ENCODE measurements at regions not wholly inside any gene's neighbourhood (a gene's known extent, or its start where the extent isn't known, plus 50 kb on each side); places are given as distances from the start of the nearest gene placed in this dataset.
A peak's percentile ranks its signal among the peaks of the same experiment; 100 is the strongest.

- Histone ChIP-seq H3K9ac (ENCODE audit: extremely low read depth, low read length, poor library complexity, severe bottlenecking) (no peak overlapping the region), H3K4me1 (ENCODE audit: control insufficient read depth, insufficient read depth, low read length) (no peaks in the 10 kb centered on the region), H3K36me3 (ENCODE audit: control insufficient read depth, insufficient read depth, low read length) (peaks cover 10% of the 10 kb centered on the region), H3K27ac (ENCODE audit: low read depth, low read length) (no peak overlapping the region), H3K9me3 (ENCODE audit: control insufficient read depth, low read length) (peaks cover 6% of the 10 kb centered on the region), H3K27me3 (ENCODE audit: control insufficient read depth, insufficient read depth, low read length, poor library complexity, severe bottlenecking) (no peaks in the 10 kb centered on the region), H3K4me3 (ENCODE audit: low read length) (no peak overlapping the region)
- DNase-seq: no peak
- Mint-ChIP-seq H3K36me3 (ENCODE audit: low read depth) (peaks cover 31% of the 10 kb centered on the region), H3K4me1 (peaks cover 3% of the 10 kb centered on the region), H3K4me3 (no peak overlapping the region), H3K27ac (no peak overlapping the region), H3K27me3 (ENCODE audit: insufficient read depth) (no peaks in the 10 kb centered on the region), H3K9me3 (peaks cover 5% of the 10 kb centered on the region)
- 95 to 100% methylated on average over 1 to 6 of the region's 8 CpGs for WGBS, 2 experiments (ENCODE audit: insufficient coverage in 1 of 2, insufficient read length in 1 of 2)
- TF ChIP-seq CTCF (conservative IDR thresholded peaks at IDR 0.05): no peak
Observed at GRCh38 chr16:27670071-27670810, 120.3 kb downstream of the KATNIP start.

GRCh38 chr16:27671410-27671809 is 121.5 kb downstream of the KATNIP start:
- Mint-ChIP-seq H3K27ac (no peak overlapping the region), H3K4me3 (no peak overlapping the region), H3K4me1 (peaks cover 3% of the 10 kb centered on the region), H3K27me3 (ENCODE audit: insufficient read depth) (no peaks in the 10 kb centered on the region), H3K9me3 (peaks cover 5% of the 10 kb centered on the region), H3K36me3 (ENCODE audit: low read depth) (peaks cover 25% of the 10 kb centered on the region)
- H3K36me3 ChIP-seq (ENCODE audit: control insufficient read depth, insufficient read depth, low read length): peaks cover 10% of the 10 kb centered on the region
- H3K9ac ChIP-seq (ENCODE audit: extremely low read depth, low read length, poor library complexity, severe bottlenecking): no peak overlapping the region
- peak; percentile 59 for TF ChIP-seq CTCF (conservative IDR thresholded peaks at IDR 0.05)
- H3K27me3 ChIP-seq (ENCODE audit: control insufficient read depth, insufficient read depth, low read length, poor library complexity, severe bottlenecking): no peaks in the 10 kb centered on the region
- peaks cover 6% of the 10 kb centered on the region for H3K9me3 ChIP-seq (ENCODE audit: control insufficient read depth, low read length)
- WGBS, 2 experiments (ENCODE audit: insufficient coverage in 1 of 2, insufficient read length in 1 of 2): 88 to 95% methylated on average over 6 to 8 of the region's 8 CpGs
- H3K4me1 ChIP-seq (ENCODE audit: control insufficient read depth, insufficient read depth, low read length): no peaks in the 10 kb centered on the region
- DNase-seq: peak; percentile 62
- H3K4me3 ChIP-seq (ENCODE audit: low read length): no peak overlapping the region
- H3K27ac ChIP-seq (ENCODE audit: low read depth, low read length): no peak overlapping the region

GRCh38 chr16:27676839-27677238 is 126.9 kb downstream of the KATNIP start:
- no peak overlapping the region for H3K27ac Mint-ChIP-seq
- H3K27ac ChIP-seq (ENCODE audit: low read depth, low read length): no peak overlapping the region
- peaks cover 51% of the 10 kb centered on the region for H3K36me3 Mint-ChIP-seq (ENCODE audit: low read depth)

More at GRCh38 chr16:27676839-27677238, 126.9 kb downstream of the KATNIP start:
- H3K27me3 ChIP-seq (ENCODE audit: control insufficient read depth, insufficient read depth, low read length, poor library complexity, severe bottlenecking): no peaks in the 10 kb centered on the region
- no peak overlapping the region for H3K4me3 ChIP-seq (ENCODE audit: low read length)
- Mint-ChIP-seq H3K4me3 (no peak overlapping the region), H3K27me3 (ENCODE audit: insufficient read depth) (no peaks in the 10 kb centered on the region), H3K9me3 (peaks cover 4% of the 10 kb centered on the region), H3K4me1 (peaks cover 4% of the 10 kb centered on the region)
- TF ChIP-seq CTCF (conservative IDR thresholded peaks at IDR 0.05): no peak
- H3K4me1 ChIP-seq (ENCODE audit: control insufficient read depth, insufficient read depth, low read length): no peaks in the 10 kb centered on the region
- 95 to 99% methylated on average over 3 to 4 of the region's 4 CpGs for WGBS, 2 experiments (ENCODE audit: insufficient coverage in 1 of 2, insufficient read length in 1 of 2)
- DNase-seq: no peak
- H3K36me3 ChIP-seq (ENCODE audit: control insufficient read depth, insufficient read depth, low read length): peaks cover 33% of the 10 kb centered on the region
- peaks cover 6% of the 10 kb centered on the region for H3K9me3 ChIP-seq (ENCODE audit: control insufficient read depth, low read length)
- no peak overlapping the region for H3K9ac ChIP-seq (ENCODE audit: extremely low read depth, low read length, poor library complexity, severe bottlenecking)
